Activated effector memory CD4-positive, alpha-beta T cell treated with anti-CD3 and anti-CD28 coated beads, Interleukin-2, amount 50 U/mL, for 16 hours (primary cell): ENCODE measurements at regions not wholly inside any gene's neighbourhood (a gene's known extent, or its start where the extent isn't known, plus 50 kb on each side); places are given as distances from the start of the nearest gene placed in this dataset.

Experiments
- DNase-seq: peaks from one replicate; pipeline ENCODE4 v3.0.0-alpha.2; 2020

DNA sequence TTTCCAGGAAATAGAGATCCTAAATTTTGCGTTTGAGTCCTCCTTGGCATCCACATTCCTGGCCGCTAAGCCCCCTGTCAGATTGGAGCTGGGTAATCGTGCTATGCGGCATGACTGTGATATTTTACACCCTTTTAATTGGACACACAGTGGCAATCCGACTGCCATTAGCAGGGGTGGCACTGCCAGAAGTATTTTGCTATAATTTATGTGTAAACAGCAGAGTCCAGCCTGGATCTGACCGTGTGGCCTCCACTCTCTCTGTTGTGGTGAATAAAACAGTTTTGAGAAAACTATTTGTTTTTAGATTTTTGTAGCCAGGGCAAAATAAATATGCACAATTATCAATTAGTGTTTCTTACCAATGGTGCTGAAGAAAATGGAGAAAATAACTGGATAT is 281.0 kb upstream of the IRX2 start:
- no peak for DNase-seq

DNA sequence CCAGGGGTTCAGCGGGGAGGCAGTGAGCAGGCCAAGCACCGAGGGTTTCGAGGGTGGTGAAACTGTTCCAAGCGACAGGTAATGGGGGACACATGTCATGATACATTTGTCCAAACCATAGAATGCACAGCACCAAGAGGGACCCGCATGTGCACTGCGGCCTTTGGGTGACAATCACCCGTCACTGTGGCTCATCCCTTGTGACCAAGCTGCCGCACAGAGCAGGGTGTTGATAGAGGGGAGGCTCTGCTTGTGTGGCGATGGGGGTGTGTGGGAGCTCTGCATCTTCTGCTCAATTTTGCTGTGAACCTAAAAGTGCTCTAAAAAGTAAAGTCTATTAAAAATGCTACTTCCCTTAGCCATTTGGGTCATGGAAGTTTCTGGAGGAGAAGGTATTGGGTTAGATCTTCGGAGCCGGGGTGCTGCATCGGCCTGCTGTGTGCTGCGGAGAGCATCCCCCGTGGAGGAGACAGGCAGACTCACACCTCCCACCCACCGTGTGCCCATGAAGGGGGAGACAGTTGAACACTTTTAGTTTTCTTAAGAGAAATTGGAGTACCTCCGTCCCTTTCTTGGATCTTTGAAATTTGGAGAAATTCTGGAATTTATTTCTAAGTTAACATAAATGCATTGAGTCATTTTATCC is 280.4 kb upstream of the IRX2 start:
- no peak for DNase-seq

DNA sequence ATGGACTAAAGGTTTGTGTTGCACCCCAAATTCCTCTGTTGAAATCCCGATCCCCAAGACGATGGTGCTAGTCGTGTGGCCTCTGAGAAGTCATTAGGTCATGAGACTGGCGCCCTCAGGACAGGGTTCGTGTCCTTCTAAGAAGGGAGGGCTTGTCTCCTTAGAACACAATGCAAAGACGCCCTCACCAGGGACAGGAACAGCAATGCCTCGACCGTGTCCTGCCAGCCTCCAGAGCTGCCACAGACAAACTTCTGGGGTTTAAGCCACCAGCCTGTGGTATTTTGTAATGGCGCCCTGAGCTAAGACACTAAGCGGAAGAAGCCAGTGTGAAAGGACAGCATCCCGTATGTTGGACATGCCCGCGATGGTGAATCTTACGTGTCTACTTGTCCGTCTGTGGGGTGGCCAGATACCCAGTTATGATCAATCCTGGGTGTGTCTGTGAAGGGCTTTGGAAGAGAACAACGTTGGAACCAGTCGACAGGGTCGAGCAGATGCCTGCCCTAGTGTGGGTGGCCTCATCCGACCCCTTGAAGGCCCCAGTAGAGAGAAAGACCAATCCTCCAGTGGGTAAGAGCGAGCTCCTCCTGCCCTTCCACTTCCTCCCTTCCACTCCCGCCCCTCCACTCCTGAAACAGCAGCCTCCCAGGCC is 279.2 kb upstream of the IRX2 start:
- no peak for DNase-seq

DNA sequence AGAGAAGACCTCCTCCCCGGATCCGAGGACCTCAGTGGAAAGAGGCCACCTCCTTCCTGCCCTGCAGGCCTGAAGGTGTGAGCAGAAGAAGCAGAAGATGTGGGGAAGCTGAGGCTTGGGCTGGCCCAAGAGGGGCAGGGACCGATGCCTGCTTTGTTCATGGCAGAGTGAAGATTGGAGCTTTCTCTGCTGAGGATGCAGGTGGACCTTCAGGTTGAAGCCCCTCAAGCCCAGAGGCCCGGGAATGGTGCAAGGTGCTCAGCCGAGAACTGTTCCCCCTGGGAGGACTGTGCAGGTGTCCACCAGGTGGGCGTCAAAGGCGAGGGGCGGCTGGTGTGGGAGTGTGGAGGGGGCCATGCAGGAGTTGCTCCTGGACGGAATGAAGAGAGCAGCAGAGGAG is 277.9 kb upstream of the IRX2 start:
- DNase-seq, result no peak

DNA sequence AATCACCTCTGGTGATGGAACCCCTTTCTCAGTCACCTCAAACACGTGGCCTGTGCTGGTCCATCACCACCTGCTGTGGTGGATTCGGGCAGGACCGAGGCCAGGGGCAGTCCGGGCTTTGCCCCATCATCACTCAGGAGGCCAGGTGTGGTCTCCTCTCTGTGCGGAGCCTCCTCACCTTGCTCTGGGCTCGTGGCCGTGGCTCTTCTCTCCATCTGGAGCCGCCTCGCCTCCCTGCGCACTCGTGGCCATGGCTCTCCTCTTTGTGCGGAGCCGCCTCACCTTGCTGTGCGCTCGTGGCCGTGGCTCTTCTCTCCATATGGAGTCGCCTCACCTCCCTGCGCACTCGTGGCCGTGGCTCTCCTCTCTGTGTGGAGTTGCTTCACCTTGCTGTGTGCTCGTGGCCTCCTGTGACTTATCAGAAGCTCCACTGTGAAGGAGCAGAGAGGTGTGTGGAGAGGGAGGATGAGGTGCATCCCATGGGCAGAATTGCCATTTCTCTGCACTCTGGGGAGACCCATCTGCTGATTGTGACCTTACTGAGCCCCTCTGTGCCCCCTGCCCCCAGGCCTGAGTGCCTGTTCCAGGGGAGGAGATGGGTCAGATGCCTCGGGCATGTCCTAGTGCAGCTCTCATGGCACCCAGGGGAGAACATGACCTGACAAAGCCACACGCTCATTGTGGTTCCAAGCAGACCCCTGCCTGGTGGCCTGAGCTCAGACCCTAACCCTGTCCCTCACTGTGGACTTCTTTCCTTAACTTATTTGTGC is 276.6 kb upstream of the IRX2 start:
- DNase-seq, result no peak

DNA sequence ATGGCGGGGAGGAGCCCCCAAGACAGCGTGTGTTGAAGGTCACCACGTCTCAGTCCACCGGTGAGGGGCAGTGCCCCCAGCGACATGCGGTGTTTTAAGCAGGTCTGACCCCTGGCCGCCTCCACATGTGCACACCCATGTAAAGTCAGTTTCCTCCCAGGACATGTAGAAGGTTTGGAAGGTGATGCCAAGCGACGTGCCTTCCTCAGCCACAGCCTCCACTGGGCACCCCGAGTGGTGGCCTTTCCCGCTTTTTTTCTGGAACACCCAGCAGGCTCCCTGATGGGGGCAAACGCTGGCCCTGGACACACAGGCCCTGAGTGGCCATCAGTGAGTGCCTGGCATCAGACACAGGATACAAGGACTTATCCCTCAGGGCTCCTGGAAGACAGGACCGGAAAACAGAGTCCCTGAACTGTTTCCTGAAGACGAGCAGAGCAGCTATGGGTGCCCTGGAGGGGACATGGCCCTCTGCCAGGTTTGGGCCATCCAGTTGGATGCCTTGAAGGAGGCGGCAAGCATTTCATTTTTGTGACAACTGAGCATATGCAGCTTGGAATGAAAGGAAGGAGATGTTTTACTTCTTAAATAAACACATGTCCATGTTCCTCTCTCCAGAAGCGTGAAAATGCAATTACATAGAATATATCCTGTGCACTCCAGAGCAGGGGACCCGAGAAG is 275.8 kb upstream of the IRX2 start:
- no peak for DNase-seq

DNA sequence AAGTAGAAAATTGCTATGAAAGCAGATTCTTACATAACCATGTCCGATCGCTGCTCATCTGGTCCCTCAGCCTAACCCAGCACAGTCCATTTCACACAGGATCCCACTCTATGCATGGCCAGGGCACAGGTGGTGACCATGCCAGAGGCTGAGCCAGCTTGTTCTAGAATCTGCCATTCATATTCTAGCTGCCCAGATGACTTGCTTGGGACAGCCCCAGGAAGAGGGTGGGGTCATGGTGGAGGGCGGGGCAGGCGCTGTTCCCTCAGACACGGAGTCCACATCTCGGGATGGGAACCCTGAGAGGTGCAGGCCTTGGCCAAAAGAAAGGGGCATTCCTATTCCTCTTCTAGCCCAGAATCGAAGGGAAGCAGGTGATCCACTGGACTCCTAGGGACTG is 275.2 kb upstream of the IRX2 start:
- DNase-seq, result peak; percentile 25

DNA sequence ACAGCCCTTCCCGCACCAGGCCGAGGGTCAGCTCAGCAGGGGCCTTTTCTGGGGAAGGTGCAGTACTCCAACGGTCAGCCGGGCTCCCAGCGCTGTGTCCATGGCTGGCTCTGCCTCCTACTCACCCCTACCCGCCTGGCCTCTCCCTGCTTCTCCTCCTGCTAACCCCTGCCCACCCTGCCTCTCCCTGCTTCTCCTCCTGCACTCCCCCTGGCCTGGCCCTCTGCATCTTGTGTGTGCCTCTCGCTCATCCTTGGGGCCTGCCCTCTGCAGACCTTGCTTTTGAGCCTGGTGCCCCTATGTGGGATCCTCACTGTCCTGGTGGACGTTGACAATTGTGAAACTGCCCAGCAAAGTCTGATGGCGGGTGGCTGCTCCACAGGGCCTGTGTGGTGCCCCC is 274.6 kb upstream of the IRX2 start:
- peak; percentile 52 for DNase-seq

DNA sequence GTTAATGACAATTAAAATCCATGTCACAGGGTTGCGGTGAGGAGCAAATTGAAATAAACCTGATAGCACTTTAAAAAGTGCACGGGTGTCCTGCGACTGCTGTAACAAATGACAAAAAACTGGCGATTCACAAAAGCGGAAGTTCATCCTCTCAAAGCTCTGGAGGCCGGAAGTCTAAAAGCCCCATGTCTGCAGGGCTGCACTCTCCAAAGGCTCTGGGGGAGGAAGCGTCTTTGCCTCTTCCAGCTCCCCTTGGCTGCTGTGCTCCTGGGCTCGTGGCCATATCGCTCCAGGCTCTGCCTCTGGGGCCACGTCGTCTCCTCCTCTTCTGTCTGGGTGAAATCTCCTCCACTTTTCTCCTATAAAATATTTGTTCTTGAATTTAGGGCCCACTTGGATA is 273.9 kb upstream of the IRX2 start:
- peak; percentile 28 for DNase-seq

DNA sequence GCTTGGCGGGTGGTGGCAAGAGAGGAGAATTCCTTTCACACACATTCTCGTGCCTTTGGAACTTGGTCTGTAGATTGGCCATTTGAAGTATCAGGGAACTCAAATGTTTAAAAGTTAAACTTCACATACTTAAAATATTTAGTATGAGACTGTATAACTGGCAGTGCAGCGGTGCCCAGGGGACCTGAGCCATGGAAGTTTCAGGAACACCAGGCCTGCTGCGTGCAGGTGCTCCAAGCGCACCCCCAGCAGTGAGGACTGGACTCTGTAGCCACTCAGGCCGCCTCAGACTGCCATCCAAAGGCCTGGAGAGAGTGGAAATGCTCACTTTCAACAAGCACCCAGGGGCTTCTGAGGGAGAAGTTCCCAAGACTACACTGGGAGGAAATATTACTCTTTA is 273.5 kb upstream of the IRX2 start:
- peak; percentile 22 for DNase-seq

DNA sequence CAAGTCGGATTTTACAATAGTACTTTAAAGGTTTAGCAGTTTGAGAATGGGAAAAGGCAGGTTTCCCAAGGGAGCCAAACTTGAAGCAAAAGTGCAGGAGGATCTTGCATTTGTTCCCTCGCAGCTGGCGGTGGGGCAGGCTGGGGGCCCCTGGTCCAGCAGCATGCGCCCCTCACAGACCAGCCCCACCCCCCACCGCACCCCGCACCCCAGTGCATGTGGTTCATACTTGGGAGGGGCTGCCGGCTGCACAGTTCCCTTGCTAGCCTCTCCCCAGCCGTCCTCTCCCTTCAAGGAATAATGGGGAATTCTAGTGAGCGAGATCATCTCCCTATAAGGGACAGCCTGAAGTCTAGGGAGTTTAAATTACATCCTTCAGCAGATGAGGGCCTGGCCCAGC is 273.1 kb upstream of the IRX2 start:
- DNase-seq, result peak; percentile 6

DNA sequence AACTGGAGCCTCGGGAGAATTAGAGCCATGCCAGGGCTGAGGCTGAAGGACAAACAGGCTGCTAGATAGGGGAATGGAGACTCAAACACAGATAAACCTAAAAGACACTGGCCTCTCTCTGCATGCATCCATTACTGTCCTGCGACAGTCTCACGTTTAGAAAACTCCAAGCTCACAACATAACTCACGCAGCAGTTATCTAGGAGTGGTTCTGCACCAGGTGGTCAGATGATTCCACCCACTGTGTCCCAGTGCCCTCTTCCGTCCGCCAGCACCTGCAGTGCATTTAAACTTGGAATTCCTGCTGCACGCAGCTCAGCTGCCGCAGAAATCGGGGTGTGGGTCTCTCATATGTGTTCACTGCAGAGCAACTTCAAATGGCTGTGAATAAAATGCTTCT is 272.6 kb upstream of the IRX2 start:
- DNase-seq, result peak; percentile 9

DNA sequence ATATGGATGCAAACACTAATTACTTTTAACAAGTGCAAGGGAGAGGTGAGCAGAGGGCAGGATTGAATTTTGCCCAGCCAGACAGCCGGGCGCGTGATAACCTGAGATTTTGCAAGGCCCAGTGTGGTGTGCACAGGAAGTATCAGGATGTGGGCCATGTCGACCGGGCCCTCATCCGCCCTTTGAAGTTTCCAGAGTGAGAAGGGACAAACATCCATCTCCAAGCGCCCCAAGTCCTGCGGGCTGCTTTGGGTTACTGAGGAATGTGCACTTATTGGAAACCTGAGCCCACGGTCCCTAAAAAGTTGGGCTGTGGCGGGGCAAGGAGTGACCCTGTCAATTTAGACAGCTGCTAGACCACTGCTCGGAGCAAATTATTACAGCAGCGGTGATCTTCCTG is 272.2 kb upstream of the IRX2 start:
- DNase-seq, result peak; percentile 12

DNA sequence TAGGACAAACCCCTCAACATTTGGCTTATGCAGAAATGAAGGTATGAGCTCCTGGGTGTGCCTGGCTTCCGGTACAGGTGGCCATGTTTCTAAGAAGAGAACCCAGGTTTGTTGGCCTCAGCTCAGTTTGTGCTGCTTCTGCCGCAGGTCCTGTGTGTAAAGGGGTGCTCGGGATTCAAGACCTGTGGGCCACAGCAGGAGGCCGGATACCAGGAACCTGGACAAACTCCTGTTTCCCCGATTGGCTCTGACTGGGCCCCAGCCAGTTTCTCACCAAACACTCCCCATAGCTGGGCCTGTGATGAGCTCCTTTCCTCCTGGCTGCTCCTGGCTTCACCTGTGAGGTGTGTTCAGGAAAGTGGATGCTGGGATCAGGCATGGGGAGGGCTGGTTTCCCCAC is 271.2 kb upstream of the IRX2 start:
- DNase-seq, result peak; percentile 37

DNA sequence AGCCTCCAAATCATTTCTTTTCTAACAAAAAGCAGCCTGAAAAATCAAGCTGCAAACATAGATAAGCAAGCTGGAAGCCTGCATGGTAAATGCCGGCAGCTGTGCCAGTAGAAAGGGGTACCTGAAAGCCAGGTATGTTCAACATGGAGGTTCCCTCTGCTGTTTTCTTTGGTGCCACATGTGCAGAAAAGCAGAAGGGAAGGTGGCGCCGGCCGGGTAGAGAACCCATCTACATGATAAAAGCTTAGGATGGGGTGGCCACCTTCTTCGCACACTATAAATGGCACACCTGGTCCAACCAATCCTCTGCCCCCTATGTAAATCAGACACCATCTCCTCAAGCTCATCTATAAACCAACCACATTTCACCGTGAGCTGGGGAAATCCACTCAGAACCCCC is 268.9 kb upstream of the IRX2 start:
- DNase-seq, result peak; percentile 4

DNA sequence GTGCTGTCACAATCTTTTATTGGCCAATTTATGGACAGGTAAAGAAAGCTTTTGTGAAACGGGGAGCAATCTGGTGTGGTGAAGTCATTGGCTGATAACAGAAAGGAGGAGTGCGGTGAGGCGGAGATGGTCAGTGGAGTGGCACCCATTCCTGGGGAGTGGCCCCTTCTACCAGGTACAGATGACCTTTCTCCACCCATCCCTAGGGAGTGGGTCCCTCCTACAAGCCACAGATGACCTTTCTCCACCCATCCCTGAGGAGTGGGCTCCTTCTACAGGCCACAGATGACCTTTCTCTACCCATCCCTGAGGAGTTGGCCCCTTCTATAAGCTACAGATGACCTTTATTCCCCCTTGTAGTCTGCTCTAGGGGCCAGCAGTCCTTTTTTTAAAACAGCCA is 267.6 kb upstream of the IRX2 start:
- peak; percentile 13 for DNase-seq

DNA sequence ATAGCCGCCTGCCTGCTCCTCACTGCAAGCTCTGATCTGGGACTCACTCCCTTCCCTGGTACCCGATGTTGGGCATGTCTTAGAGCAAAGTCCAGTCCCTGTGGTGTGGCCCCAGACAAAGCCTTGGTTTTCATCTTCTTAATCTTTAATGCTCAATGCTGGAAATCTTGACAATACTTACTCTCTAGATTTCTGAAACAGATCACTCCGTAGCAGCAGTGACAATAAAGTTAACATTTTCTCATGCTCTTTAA is 260.2 kb upstream of the IRX2 start:
- no peak for DNase-seq

DNA sequence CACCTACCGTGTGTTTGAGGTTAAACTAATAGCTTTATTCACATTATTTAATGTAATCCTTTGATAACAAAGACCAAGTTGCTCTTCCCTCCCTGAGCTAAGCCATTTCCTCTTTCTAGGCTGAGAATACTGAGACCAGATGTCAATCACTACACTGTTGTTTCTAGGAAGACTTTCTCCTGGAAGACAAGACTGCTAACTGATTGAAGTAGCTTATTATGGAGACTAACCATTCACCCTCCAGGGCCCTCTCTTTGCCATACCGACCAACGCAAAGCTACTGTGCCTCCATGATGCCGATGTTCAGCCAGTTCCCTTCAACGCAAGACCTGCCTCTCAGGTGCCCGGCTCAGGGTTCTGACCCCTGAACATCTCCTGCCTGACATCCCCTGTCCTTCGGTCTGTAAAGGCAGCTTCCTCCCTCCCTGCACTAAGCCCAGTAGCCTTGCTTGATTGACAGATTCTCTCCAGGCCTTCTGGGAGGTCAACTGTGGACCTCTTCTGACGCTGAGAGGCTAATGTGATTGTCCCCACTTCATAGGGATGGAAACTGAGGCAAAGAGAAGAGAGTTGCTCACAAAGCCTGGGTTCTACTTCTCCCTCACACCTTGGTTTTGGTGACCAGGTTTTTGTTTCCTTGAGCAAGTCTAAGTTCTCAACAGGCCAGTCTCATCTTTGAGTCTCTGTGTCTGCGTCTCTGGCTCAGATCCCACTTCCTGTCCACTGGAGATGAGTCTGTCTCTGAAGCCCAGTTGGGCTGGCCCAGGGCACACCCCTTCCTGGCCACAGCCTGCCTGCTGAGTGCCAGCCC is 259.7 kb upstream of the IRX2 start:
- peak; percentile 24 for DNase-seq

DNA sequence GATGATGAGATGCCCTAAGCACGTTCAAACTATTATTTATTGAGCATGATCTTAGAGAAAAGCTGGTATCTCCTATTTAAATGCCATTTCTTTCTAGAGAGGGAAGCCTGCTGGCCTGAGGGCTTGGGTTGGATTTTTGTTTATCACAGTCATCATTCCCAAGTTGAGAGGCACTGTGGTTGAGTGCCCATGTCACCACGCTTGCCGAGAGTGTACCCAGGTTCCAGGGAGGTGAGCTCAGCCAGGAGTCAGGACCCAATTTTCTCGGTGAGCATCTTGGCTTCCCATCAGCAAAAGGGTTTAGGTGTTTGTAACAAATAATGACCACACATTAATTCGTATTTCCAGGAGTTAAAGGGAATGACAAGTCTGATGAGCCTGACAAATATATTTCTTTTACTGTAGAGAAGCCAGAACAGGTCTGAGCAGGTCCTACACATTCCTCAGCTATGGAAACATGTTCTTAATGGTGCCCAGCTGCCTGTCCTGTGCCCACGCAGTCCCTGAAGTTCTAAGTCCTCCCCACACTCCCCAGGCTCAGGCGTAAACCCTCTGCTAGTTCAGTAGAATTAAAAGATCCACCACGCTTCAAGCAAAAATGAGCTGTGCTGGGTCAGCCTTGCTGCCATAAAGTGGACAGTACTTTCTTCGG is 258.9 kb upstream of the IRX2 start:
- DNase-seq, result peak; percentile 28

DNA sequence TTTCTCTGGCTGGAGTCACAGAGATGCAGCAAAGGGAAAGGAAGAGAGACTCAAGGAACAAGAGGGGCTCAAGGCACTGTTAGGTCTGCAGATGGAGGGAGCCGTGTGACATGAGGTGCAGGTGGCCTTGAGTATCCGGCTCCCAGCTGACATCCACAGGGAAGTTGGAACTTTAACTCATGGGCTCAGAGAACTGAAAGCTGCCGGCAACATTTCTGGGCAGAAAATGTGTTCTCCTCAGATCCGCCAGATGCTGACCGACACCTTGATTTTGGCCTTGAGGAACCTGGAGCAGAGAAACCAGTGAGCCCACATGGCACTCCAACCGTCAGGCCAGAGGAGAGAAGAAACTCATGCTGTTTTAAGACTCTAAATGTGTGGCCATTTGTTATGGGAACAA is 258.1 kb upstream of the IRX2 start:
- peak; percentile 12 for DNase-seq

DNA sequence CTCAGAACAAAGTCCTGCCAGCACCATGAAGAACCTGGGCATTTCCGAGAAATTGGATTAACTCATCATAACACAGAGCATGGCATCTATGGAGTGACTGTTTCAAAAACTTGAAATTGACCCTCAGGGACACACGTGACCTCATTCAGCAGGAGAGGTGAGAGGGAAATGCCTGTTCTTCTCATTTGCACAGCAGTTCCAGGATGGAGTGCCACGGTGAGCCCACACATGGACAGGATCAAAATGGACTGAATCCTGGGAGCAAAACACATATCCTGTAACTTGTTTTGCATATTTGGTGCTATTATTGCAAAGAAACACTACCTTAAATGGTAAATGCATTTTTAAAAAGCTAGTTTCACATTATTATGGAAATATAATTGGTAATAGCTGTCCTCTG is 256.1 kb upstream of the IRX2 start:
- DNase-seq, result peak; percentile 10

DNA sequence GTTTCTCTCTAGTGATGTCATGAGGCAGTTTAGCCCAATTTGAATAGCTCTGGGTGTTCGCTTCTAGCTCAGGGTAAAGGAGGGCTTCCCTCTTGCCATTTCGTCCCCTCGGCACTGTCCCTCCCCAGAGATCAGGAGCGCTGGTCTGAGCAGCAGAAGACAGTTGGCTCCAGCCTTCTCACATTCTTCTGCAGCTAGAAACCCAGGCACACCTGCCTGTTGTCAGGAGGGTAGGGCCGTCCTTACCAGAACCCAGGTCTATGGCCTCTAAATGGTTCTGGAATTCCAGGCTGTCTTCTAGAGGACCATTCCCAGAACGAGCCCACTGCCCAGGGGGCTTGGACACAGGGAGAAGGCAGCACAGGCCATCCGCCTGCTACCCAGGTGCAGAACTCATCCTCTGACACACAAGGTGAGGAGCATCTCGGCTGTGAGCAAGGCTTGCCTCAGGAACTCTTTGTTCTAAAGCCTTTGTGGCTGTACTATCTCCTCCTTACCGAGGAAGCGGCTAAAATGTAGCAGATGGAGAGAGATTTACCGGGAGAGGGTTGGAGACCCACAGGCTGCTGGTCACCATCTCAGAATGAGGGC is 255.6 kb upstream of the IRX2 start:
- peak; percentile 13 for DNase-seq
